ENCODE measurements at regions not wholly inside any gene's neighbourhood (a gene's known extent, or its start where the extent isn't known, plus 50 kb on each side); places are given as distances from the start of the nearest gene placed in this dataset.

- TF ChIP-seq, protein P1, sequence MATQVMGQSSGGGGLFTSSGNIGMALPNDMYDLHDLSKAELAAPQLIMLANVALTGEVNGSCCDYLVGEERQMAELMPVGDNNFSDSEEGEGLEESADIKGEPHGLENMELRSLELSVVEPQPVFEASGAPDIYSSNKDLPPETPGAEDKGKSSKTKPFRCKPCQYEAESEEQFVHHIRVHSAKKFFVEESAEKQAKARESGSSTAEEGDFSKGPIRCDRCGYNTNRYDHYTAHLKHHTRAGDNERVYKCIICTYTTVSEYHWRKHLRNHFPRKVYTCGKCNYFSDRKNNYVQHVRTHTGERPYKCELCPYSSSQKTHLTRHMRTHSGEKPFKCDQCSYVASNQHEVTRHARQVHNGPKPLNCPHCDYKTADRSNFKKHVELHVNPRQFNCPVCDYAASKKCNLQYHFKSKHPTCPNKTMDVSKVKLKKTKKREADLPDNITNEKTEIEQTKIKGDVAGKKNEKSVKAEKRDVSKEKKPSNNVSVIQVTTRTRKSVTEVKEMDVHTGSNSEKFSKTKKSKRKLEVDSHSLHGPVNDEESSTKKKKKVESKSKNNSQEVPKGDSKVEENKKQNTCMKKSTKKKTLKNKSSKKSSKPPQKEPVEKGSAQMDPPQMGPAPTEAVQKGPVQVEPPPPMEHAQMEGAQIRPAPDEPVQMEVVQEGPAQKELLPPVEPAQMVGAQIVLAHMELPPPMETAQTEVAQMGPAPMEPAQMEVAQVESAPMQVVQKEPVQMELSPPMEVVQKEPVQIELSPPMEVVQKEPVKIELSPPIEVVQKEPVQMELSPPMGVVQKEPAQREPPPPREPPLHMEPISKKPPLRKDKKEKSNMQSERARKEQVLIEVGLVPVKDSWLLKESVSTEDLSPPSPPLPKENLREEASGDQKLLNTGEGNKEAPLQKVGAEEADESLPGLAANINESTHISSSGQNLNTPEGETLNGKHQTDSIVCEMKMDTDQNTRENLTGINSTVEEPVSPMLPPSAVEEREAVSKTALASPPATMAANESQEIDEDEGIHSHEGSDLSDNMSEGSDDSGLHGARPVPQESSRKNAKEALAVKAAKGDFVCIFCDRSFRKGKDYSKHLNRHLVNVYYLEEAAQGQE (IDR thresholded peaks at IDR 0.05; ENCODE audit: insufficient read depth in 1 of 2, low read depth in 2 of 2, low read length in 2 of 2) = no peak
- TF ChIP-seq TAF1 (IDR thresholded peaks at IDR 0.05; ENCODE audit: borderline replicate concordance, insufficient read depth, low read length) = no peak
- TF ChIP-seq POLR2AphosphoS5 (IDR thresholded peaks at IDR 0.05; ENCODE audit: low read depth, low read length) = no peak
Measured at GRCh38 chr12:131555197-131555846, 155.6 kb upstream of the SFSWAP start.

Data from PFSK-1 (cell line).